Endothelial cell of umbilical vein (primary cell): ENCODE measurements at regions not wholly inside any gene's neighbourhood (a gene's known extent, or its start where the extent isn't known, plus 50 kb on each side); places are given as distances from the start of the nearest gene placed in this dataset.

ENCODE experiments used
- BruUV-seq: library from RNA; stranded (reverse); fragments of 400-500 nt; replicated peaks from 2 replicates; lab custom pipeline; 2021; lab: Mats Ljungman, UMichigan
- CTCF ChIA-PET: fragments of 300-600, 350-600 bp; sonication (Branson Sonifier 250); formaldehyde crosslinking; loops from one replicate; lab custom pipeline; 2021; ENCODE audit warnings: antibody characterized with exemption, inconsistent platforms; lab: Charles Lee
- POLR2A ChIA-PET: fragments of 300-600, 350-600 bp; sonication (Branson Sonifier 250); formaldehyde crosslinking; loops from one replicate; lab custom pipeline; 2021; ENCODE audit warnings: antibody characterized with exemption, inconsistent platforms; lab: Charles Lee
- DNase-seq: peaks from one replicate; pipeline ENCODE4 v3.0.0-alpha.2; 2011; ENCODE audit warnings: low read depth, low spot score
- FAIRE-seq: peaks from 2 replicates; lab custom pipeline; 2011; peaks lifted over from hg19 to GRCh38; lab: Jason Lieb, UNC
- H2AFZ ChIP-seq: 2 replicates; pipeline ENCODE4 v1.6.0; 2012; ENCODE audit warnings: low read depth, low read length, control low read depth, inconsistent platforms
- H3K27ac ChIP-seq: 2 replicates; pipeline ENCODE4 v1.5.1; 2011; ENCODE audit warnings: low read depth, mild to moderate bottlenecking, control low read depth, low read length, moderate library complexity; ENCODE audit not compliant: insufficient read depth
- H3K27me3 ChIP-seq, 2 experiments: 2 replicates each; pipeline versions ENCODE4 v1.6.0 to v1.6.1; 2011; ENCODE audit warnings: low read length in 2 of 2, mixed read lengths in 1 of 2; ENCODE audit not compliant: control insufficient read depth in 2 of 2, insufficient read depth in 2 of 2
- H3K36me3 ChIP-seq, 2 experiments: 2 replicates in 1 of 2; 3 replicates in 1 of 2; pipeline ENCODE4 v1.5.1; 2011; ENCODE audit warnings: low read length in 2 of 2, mild to moderate bottlenecking in 1 of 2, moderate library complexity in 1 of 2; ENCODE audit not compliant: control insufficient read depth in 2 of 2, insufficient read depth in 2 of 2; ENCODE audit errors: extremely low read depth in 1 of 2
- H3K4me1 ChIP-seq: 3 replicates; pipeline ENCODE4 v1.5.1; 2011; ENCODE audit warnings: mild to moderate bottlenecking, low read length; ENCODE audit not compliant: control insufficient read depth, insufficient read depth; ENCODE audit errors: extremely low read depth
- H3K4me2 ChIP-seq: 2 replicates; pipeline ENCODE4 v1.6.1; 2011; ENCODE audit warnings: low read length, control low read depth, mixed read lengths; ENCODE audit not compliant: insufficient read depth
- H3K4me3 ChIP-seq, 3 experiments: fragments of 200-600 bp in 1 of 3; sonication (generic), shearing (Covaris generic) in 1 of 3; replicated peaks in 1 of 3; 2 replicates each; pipeline ENCODE4 v1.5.1; 2011 to 2016; ENCODE audit warnings: control low read depth in 3 of 3, low read length in 3 of 3, mild to moderate bottlenecking in 2 of 3, inconsistent platforms in 1 of 3, low read depth in 1 of 3, moderate library complexity in 1 of 3; ENCODE audit not compliant: insufficient read depth in 1 of 3
- H3K79me2 ChIP-seq: 2 replicates; pipeline ENCODE4 v1.6.0; 2012; ENCODE audit warnings: low read length, inconsistent platforms; ENCODE audit not compliant: control insufficient read depth, insufficient read depth
- H3K9ac ChIP-seq: replicated peaks from 2 replicates; pipeline ENCODE3; 2011; ENCODE audit warnings: low read length, control low read depth; ENCODE audit not compliant: insufficient read depth; ENCODE audit errors: extremely low read depth
- H3K9me1 ChIP-seq: replicated peaks from 3 replicates; pipeline ENCODE4 v1.6.0; 2011; ENCODE audit warnings: mild to moderate bottlenecking, low read length; ENCODE audit not compliant: control insufficient read depth, insufficient read depth; ENCODE audit errors: extremely low read depth
- H3K9me3 ChIP-seq: replicated peaks from 2 replicates; pipeline ENCODE4 v1.5.1; 2012; ENCODE audit warnings: low read length, inconsistent platforms; ENCODE audit not compliant: control insufficient read depth, insufficient read depth
- H4K20me1 ChIP-seq: replicated peaks from 2 replicates; pipeline ENCODE3; 2011; ENCODE audit warnings: mild to moderate bottlenecking, low read length; ENCODE audit not compliant: control insufficient read depth, insufficient read depth; ENCODE audit errors: extremely low read depth
- EZH2 ChIP-seq: IDR thresholded peaks from 2 replicates; pipeline ENCODE4 v1.6.1; 2012; ENCODE audit warnings: borderline replicate concordance, low read depth, mild to moderate bottlenecking, moderate library complexity, low read length, inconsistent platforms; ENCODE audit not compliant: severe bottlenecking
- FOS ChIP-seq: IDR thresholded peaks from 2 replicates; pipeline ENCODE4 v1.6.1; 2011; ENCODE audit warnings: mild to moderate bottlenecking, low read length, moderate library complexity, borderline replicate concordance; ENCODE audit not compliant: insufficient read depth
- GATA2 ChIP-seq: IDR thresholded peaks from 2 replicates; pipeline ENCODE4 v1.7.0; 2011; ENCODE audit warnings: low read depth, mild to moderate bottlenecking, moderate library complexity, mixed read lengths, low read length; ENCODE audit not compliant: insufficient read length, insufficient read depth
- JUN ChIP-seq: IDR thresholded peaks from 2 replicates; pipeline ENCODE4 v1.6.1; 2011; ENCODE audit warnings: borderline replicate concordance, low read depth; ENCODE audit not compliant: insufficient read length, insufficient read depth
- MYC ChIP-seq: IDR thresholded peaks from one replicate; pipeline ENCODE4 v1.6.1; 2011; ENCODE audit warnings: mild to moderate bottlenecking, low read depth, low read length
- POLR2A ChIP-seq: IDR thresholded peaks from 2 replicates; pipeline ENCODE4 v1.6.1; 2012; ENCODE audit warnings: low read depth, mild to moderate bottlenecking, control low read depth, low read length
- POLR2AphosphoS5 ChIP-seq: IDR thresholded peaks from 2 replicates; pipeline ENCODE4 v1.6.1; 2012; ENCODE audit warnings: low read depth, mild to moderate bottlenecking, control low read depth, low read length, moderate library complexity; ENCODE audit not compliant: insufficient read depth
- dilution Hi-C: fragments of 300-500 bp; cut with MboI; formaldehyde crosslinking; loops from one replicate; pipeline ENCODE4 v1.15.0; 2019; ENCODE audit warnings: low sequenced_read_pairs; ENCODE audit not compliant: extremely low pct_ligation_motif_present
- intact Hi-C: fragments of 100-400 bp; cut with micrococcal nuclease; formaldehyde crosslinking; loops from one replicate; pipeline ENCODE4 v1.10.0; 2022
- TF ChIP-seq, protein P1 (sequence below), 2 donors: IDR thresholded peaks; 1 replicate in 1 of 2; 2 replicates in 1 of 2; pipeline ENCODE4 v1.5.1; 2011; ENCODE audit warnings: low read length in 2 of 2, mild to moderate bottlenecking in 2 of 2, moderate library complexity in 2 of 2, control low read depth in 1 of 2, inconsistent platforms in 1 of 2, low read depth in 1 of 2; ENCODE audit not compliant: insufficient read depth in 1 of 2; ENCODE audit errors: extremely low read depth in 1 of 2
- TF ChIP-seq, protein P2 (sequence below): IDR thresholded peaks from 2 replicates; pipeline ENCODE4 v1.6.1; 2011; ENCODE audit not compliant: insufficient read depth, insufficient read length

DNA sequence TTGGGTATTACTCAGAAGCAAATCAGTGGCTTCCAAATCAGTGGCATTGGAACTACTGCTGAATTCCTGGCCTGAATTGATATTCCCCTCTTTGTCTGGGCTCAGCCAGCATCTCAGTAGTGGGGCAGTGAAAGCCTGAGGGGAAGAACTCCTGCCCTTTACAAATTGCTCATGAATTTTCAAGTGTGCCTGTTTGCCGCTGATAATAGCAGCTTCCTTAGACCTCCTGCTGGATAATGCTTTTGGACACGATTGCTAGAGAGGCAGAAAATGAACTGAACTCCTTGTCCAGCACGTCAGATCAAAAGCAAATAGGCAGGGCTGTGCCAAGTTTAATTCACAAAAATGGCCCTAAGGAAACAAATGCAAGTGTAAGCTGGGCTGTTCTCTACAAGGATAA lies 91.3 kb upstream of the GZMB start:
- no peaks in the 10 kb centered on the region for H3K36me3 ChIP-seq
- H3K27ac ChIP-seq, result no peak overlapping the region
- no peak for DNase-seq
- no TSS peak for BruUV-seq
- H3K9me3 ChIP-seq, result no peaks in the 10 kb centered on the region
- no peak overlapping the region for H3K4me3 ChIP-seq
- intact Hi-C loops (no loop called here), dilution Hi-C loops (no loop called here)
- POLR2A ChIA-PET, result no interaction called here
- no peaks in the 10 kb centered on the region for H4K20me1 ChIP-seq
- no peak overlapping the region for H3K9ac ChIP-seq
- H2AFZ ChIP-seq, result no peak overlapping the region
- H3K79me2 ChIP-seq, result no peaks in the 10 kb centered on the region
- CTCF ChIA-PET, result interaction anchor here (0.6 to 1.5 kb wide), 3 partner anchors 9 to 1735 kb away, joined by 3 read pairs; no protein-coding TSS in a partner anchor
- no peaks in the 10 kb centered on the region for H3K4me1 ChIP-seq
- FAIRE-seq, result no peak
- no peaks in the 10 kb centered on the region for H3K9me1 ChIP-seq
- H3K27me3 ChIP-seq, result no peaks in the 10 kb centered on the region
- TF ChIP-seq POLR2A (no peak), POLR2AphosphoS5 (no peak), JUN (no peak), MYC (no peak), GATA2 (no peak), EZH2 (no peak), FOS (no peak)
- TF ChIP-seq, protein P1, sequence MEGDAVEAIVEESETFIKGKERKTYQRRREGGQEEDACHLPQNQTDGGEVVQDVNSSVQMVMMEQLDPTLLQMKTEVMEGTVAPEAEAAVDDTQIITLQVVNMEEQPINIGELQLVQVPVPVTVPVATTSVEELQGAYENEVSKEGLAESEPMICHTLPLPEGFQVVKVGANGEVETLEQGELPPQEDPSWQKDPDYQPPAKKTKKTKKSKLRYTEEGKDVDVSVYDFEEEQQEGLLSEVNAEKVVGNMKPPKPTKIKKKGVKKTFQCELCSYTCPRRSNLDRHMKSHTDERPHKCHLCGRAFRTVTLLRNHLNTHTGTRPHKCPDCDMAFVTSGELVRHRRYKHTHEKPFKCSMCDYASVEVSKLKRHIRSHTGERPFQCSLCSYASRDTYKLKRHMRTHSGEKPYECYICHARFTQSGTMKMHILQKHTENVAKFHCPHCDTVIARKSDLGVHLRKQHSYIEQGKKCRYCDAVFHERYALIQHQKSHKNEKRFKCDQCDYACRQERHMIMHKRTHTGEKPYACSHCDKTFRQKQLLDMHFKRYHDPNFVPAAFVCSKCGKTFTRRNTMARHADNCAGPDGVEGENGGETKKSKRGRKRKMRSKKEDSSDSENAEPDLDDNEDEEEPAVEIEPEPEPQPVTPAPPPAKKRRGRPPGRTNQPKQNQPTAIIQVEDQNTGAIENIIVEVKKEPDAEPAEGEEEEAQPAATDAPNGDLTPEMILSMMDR (IDR thresholded peaks at IDR 0.05; ENCODE audit: extremely low read depth in 1 of 2, insufficient read depth in 1 of 2, low read depth in 1 of 2, low read length in 2 of 2), result no peak
- TF ChIP-seq, protein P2, sequence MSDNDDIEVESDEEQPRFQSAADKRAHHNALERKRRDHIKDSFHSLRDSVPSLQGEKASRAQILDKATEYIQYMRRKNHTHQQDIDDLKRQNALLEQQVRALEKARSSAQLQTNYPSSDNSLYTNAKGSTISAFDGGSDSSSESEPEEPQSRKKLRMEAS, result no peak
- H3K4me2 ChIP-seq, result no peak overlapping the region
